ENCODE measurements at regions not wholly inside any gene's neighbourhood (a gene's known extent, or its start where the extent isn't known, plus 50 kb on each side); places are given as distances from the start of the nearest gene placed in this dataset.

DNA sequence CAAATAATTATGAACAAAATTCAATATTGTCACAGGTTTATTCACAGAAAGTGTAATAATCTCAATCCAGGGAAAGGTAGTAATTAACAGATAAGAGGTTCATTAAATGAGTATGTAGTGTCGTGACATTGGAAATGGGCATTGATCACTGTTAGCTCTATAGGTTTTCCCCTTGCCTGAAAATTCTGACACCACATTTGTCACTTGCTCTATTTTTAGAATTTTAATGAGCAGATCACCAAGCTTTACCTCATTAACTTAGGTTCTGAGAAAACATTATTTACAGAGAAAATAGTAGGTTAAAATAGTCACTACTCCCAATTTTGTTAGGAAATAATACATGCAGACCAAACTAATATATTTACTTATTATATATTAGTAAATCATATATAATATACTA is 344.0 kb downstream of the DSC3 start:
- TF ChIP-seq, protein P1, sequence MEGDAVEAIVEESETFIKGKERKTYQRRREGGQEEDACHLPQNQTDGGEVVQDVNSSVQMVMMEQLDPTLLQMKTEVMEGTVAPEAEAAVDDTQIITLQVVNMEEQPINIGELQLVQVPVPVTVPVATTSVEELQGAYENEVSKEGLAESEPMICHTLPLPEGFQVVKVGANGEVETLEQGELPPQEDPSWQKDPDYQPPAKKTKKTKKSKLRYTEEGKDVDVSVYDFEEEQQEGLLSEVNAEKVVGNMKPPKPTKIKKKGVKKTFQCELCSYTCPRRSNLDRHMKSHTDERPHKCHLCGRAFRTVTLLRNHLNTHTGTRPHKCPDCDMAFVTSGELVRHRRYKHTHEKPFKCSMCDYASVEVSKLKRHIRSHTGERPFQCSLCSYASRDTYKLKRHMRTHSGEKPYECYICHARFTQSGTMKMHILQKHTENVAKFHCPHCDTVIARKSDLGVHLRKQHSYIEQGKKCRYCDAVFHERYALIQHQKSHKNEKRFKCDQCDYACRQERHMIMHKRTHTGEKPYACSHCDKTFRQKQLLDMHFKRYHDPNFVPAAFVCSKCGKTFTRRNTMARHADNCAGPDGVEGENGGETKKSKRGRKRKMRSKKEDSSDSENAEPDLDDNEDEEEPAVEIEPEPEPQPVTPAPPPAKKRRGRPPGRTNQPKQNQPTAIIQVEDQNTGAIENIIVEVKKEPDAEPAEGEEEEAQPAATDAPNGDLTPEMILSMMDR (IDR thresholded peaks at IDR 0.05; ENCODE audit: borderline replicate concordance, extremely low read depth, low read length, poor library complexity, severe bottlenecking) = no peak
- no peak for TF ChIP-seq EZH2 (IDR thresholded peaks at IDR 0.05; ENCODE audit: borderline replicate concordance, low read depth, low read length, severe bottlenecking)
